Fibroblast of skin of right biceps (primary cell): ENCODE measurements at regions not wholly inside any gene's neighbourhood (a gene's known extent, or its start where the extent isn't known, plus 50 kb on each side); places are given as distances from the start of the nearest gene placed in this dataset.
"Not testable (repeated sequence)": the region's sequence is repeated elsewhere in the genome, so short reads cannot be mapped to it uniquely, and the experiment has no call there.

Experiments
- DNase-seq: peaks from one replicate; pipeline ENCODE4 v3.0.0-alpha.2; 2013

GRCh38 chr3:162569314-162569713, 1072.7 kb downstream of the OTOL1 start:
- no peak for DNase-seq

- no peak for DNase-seq
Observed at GRCh38 chr3:162584986-162585385, 1088.4 kb downstream of the OTOL1 start.

GRCh38 chr3:162586591-162586990, 1090.0 kb downstream of the OTOL1 start:
- peak; percentile 5 for DNase-seq

GRCh38 chr3:162597226-162597625, 1100.6 kb downstream of the OTOL1 start:
- no peak for DNase-seq

- DNase-seq = not testable (repeated sequence)
Observed at GRCh38 chr3:162598500-162598899, 1101.9 kb downstream of the OTOL1 start.

GRCh38 chr3:162599742-162600141, 1103.1 kb downstream of the OTOL1 start:
- not testable (repeated sequence) for DNase-seq

- no peak for DNase-seq
Observed at GRCh38 chr3:162601101-162601670, 1104.6 kb downstream of the OTOL1 start.

- no peak for DNase-seq
Observed at GRCh38 chr3:162602619-162603018, 1106.0 kb downstream of the OTOL1 start.

- no peak for DNase-seq
Observed at GRCh38 chr3:162605651-162606204, 1109.1 kb downstream of the OTOL1 start.

- DNase-seq = no peak
Observed at GRCh38 chr3:162610261-162610660, 1113.7 kb downstream of the OTOL1 start.

- DNase-seq = no peak
Observed at GRCh38 chr3:162612991-162613390, 1116.4 kb downstream of the OTOL1 start.

- DNase-seq = no peak
Observed at GRCh38 chr3:162626172-162626571, 1129.6 kb downstream of the OTOL1 start.

GRCh38 chr3:162628531-162628930, 1131.9 kb downstream of the OTOL1 start:
- no peak for DNase-seq

GRCh38 chr3:162629372-162629771, 1132.8 kb downstream of the OTOL1 start:
- peak; percentile 3 for DNase-seq

GRCh38 chr3:162632672-162633071, 1136.1 kb downstream of the OTOL1 start:
- DNase-seq = no peak

- DNase-seq = not testable (repeated sequence)
Observed at GRCh38 chr3:162640208-162640607, 1143.6 kb downstream of the OTOL1 start.

GRCh38 chr3:162641317-162641716, 1144.7 kb downstream of the OTOL1 start:
- no peak for DNase-seq

- no peak for DNase-seq
Observed at GRCh38 chr3:162641907-162642306, 1145.3 kb downstream of the OTOL1 start.

GRCh38 chr3:162643245-162643644, 1146.6 kb downstream of the OTOL1 start:
- no peak for DNase-seq

GRCh38 chr3:162647321-162647720, 1150.7 kb downstream of the OTOL1 start:
- DNase-seq = no peak

- DNase-seq = no peak
Observed at GRCh38 chr3:162658003-162658402, 1161.4 kb downstream of the OTOL1 start.

- DNase-seq = no peak
Observed at GRCh38 chr3:162665684-162666391, 1169.2 kb downstream of the OTOL1 start.

GRCh38 chr3:162666835-162667234, 1170.2 kb downstream of the OTOL1 start:
- DNase-seq = no peak

- no peak for DNase-seq
Observed at GRCh38 chr3:162670181-162670580, 1173.6 kb downstream of the OTOL1 start.

GRCh38 chr3:162677475-162677874, 1180.9 kb downstream of the OTOL1 start:
- no peak for DNase-seq
